HepG2 (cell line): ENCODE measurements at regions not wholly inside any gene's neighbourhood (a gene's known extent, or its start where the extent isn't known, plus 50 kb on each side); places are given as distances from the start of the nearest gene placed in this dataset.

Experiments used
- ATAC-seq: fragments of 200-7000 bp; cut with Tn5 transposase; 3 replicates; pipeline ENCODE4 v1.9.1; 2020; ENCODE audit warnings: mild to moderate bottlenecking, moderate library complexity
- BruUV-seq: library from RNA; stranded (reverse); fragments of 400-500 nt; replicated peaks from 2 replicates; lab custom pipeline; 2021; lab: Mats Ljungman, UMichigan
- CTCF ChIA-PET: fragments of 300-600 bp; formaldehyde crosslinking; extraction: SDS; loops from one replicate; lab custom pipeline; 2021; ENCODE audit warnings: low total read pairs, inconsistent platforms, low intra/inter-chr PET ratio; lab: Yijun Ruan, JAX
- POLR2A ChIA-PET: fragments of 350-600 bp; sonication (Branson Sonifier 250); formaldehyde crosslinking; loops from one replicate; lab custom pipeline; 2020; ENCODE audit warnings: antibody characterized with exemption, inconsistent platforms; lab: Yijun Ruan, JAX
- DNase-seq: peaks from one replicate; pipeline ENCODE4 v3.0.0-alpha.2; 2015; ENCODE audit warnings: low spot score
- FAIRE-seq: peaks from 3 replicates; lab custom pipeline; 2011; peaks lifted over from hg19 to GRCh38; lab: Jason Lieb, UNC
- H2AFZ ChIP-seq: one replicate; pipeline ENCODE4 v1.6.1; 2011; ENCODE audit warnings: low read length, inconsistent platforms
- H3K27ac ChIP-seq: fragments of 300-600 bp; 3 replicates; pipeline ENCODE4 v1.8.0; 2011; ENCODE audit warnings: mixed run types, mild to moderate bottlenecking, mixed read lengths, low read length, inconsistent platforms; ENCODE audit not compliant: insufficient read depth; ENCODE audit errors: extremely low read length
- H3K27me3 ChIP-seq, 2 experiments: fragments of 200-600 bp in 1 of 2; 2 replicates in 1 of 2; 3 replicates in 1 of 2; pipeline versions ENCODE4 v1.6.0 to v1.8.0; 2011; ENCODE audit warnings: low read length in 2 of 2, mild to moderate bottlenecking in 2 of 2, moderate library complexity in 2 of 2, inconsistent platforms in 1 of 2; ENCODE audit not compliant: insufficient read depth in 2 of 2, control insufficient read depth in 1 of 2
- H3K36me3 ChIP-seq, 2 experiments: fragments of 200-600 bp in 1 of 2; replicated peaks in 1 of 2; 2 replicates in 1 of 2; 3 replicates in 1 of 2; pipeline versions ENCODE4 v1.5.1 to v1.8.0; 2011; ENCODE audit warnings: low read length in 2 of 2, inconsistent platforms in 1 of 2; ENCODE audit not compliant: insufficient read depth in 2 of 2, control insufficient read depth in 1 of 2
- H3K4me1 ChIP-seq: 2 replicates; pipeline ENCODE4 v1.5.1; 2012; ENCODE audit warnings: low read length, inconsistent platforms; ENCODE audit not compliant: insufficient read depth
- H3K4me2 ChIP-seq: 2 replicates; pipeline ENCODE4 v1.6.0; 2011; ENCODE audit warnings: low read depth, low read length, inconsistent platforms
- H3K4me3 ChIP-seq, 3 experiments: fragments of 200-600 bp in 1 of 3; sonication (generic), shearing (Covaris generic) in 1 of 3; replicated peaks in 1 of 3; 2 replicates each; pipeline ENCODE4 v1.5.1; 2011 to 2016; ENCODE audit warnings: low read length in 3 of 3, inconsistent platforms in 2 of 3, low read depth in 2 of 3, mild to moderate bottlenecking in 2 of 3, control low read depth in 1 of 3, mixed read lengths in 1 of 3; ENCODE audit not compliant: insufficient read depth in 1 of 3
- H3K79me2 ChIP-seq: one replicate; pipeline ENCODE4 v1.6.1; 2011; ENCODE audit warnings: low read length, inconsistent platforms; ENCODE audit not compliant: insufficient read depth
- H3K9ac ChIP-seq: 2 replicates; pipeline ENCODE4 v1.6.0; 2011; ENCODE audit warnings: mild to moderate bottlenecking, low read depth, low read length, inconsistent platforms; ENCODE audit not compliant: insufficient read depth
- H3K9me3 ChIP-seq: 2 replicates; pipeline ENCODE4 v1.5.1; 2012; ENCODE audit warnings: mild to moderate bottlenecking, low read length
- H4K20me1 ChIP-seq: 2 replicates; pipeline ENCODE4 v1.6.0; 2011; ENCODE audit warnings: inconsistent platforms, mild to moderate bottlenecking, low read length, moderate library complexity; ENCODE audit not compliant: insufficient read depth
- CHCHD3 ChIP-seq: sonication (generic); formaldehyde crosslinking; IDR thresholded peaks from 2 replicates; pipeline ENCODE4 v1.8.0; 2022; ENCODE audit warnings: mild to moderate bottlenecking, missing genetic modification reagents, moderate library complexity
- DPF2 ChIP-seq: sonication (generic); formaldehyde crosslinking; IDR thresholded peaks from 2 replicates; pipeline ENCODE4 v1.4.0; 2020; ENCODE audit warnings: mild to moderate bottlenecking, low read depth, missing genetic modification reagents, borderline replicate concordance
- FOSL2 ChIP-seq: sonication (generic); formaldehyde crosslinking; IDR thresholded peaks from 2 replicates; pipeline ENCODE4 v1.4.0; 2020; ENCODE audit warnings: missing genetic modification reagents
- GFI1 ChIP-seq: sonication (generic); formaldehyde crosslinking; IDR thresholded peaks from 2 replicates; pipeline ENCODE4 v1.5.0; 2020; ENCODE audit warnings: missing genetic modification reagents, mild to moderate bottlenecking, borderline replicate concordance
- PAWR ChIP-seq: sonication (generic); formaldehyde crosslinking; IDR thresholded peaks from 2 replicates; pipeline ENCODE4 v1.4.0; 2020; ENCODE audit warnings: missing genetic modification reagents, mild to moderate bottlenecking, borderline replicate concordance
- PCBP2 ChIP-seq: fragments of 200-400 bp; formaldehyde crosslinking; optimal IDR thresholded peaks from 2 replicates; pipeline ENCODE3; 2018; ENCODE audit warnings: low read length, low read depth; ENCODE audit not compliant: poor library complexity, severe bottlenecking
- SMAD3 ChIP-seq: sonication (generic); formaldehyde crosslinking; IDR thresholded peaks from 2 replicates; pipeline ENCODE4 v1.4.0; 2020; ENCODE audit warnings: missing genetic modification reagents
- SMAD9 ChIP-seq: sonication (generic); formaldehyde crosslinking; IDR thresholded peaks from 2 replicates; pipeline ENCODE4 v1.5.1; 2020; ENCODE audit warnings: mild to moderate bottlenecking, missing genetic modification reagents
- SRSF1 ChIP-seq: fragments of 200-400 bp; formaldehyde crosslinking; optimal IDR thresholded peaks from 2 replicates; pipeline ENCODE3; 2017; ENCODE audit warnings: mild to moderate bottlenecking, low read depth, low read length, moderate library complexity
- TEAD3 ChIP-seq: optimal IDR thresholded peaks from 2 replicates; pipeline ENCODE3; 2016; ENCODE audit warnings: borderline replicate concordance
- WIZ ChIP-seq: sonication (generic); formaldehyde crosslinking; IDR thresholded peaks from 2 replicates; pipeline ENCODE4 v1.5.1; 2020; ENCODE audit warnings: mild to moderate bottlenecking, missing genetic modification reagents
- ZNF12 ChIP-seq: sonication (generic); formaldehyde crosslinking; IDR thresholded peaks from 2 replicates; pipeline ENCODE4 v1.5.0; 2020; ENCODE audit warnings: missing genetic modification reagents
- ZNF777 ChIP-seq: sonication (generic); formaldehyde crosslinking; IDR thresholded peaks from 2 replicates; pipeline ENCODE4 v1.4.0; 2020; ENCODE audit warnings: missing genetic modification reagents
- ZNF879 ChIP-seq: sonication (generic); formaldehyde crosslinking; IDR thresholded peaks from 2 replicates; pipeline ENCODE4 v1.8.1; 2023; ENCODE audit warnings: missing genetic modification reagents
- WGBS: methylation state at CpG from one replicate; pipeline ENCODE4 v1.1.6; 2017; ENCODE audit warnings: low lambda C conversion rate; 5-methylcytosine and 5-hydroxymethylcytosine counted together
- in situ Hi-C: cut with HindIII; loops from 2 replicates; pipeline ENCODE4 v1.10.0; 2017; ENCODE audit warnings: low pct_unique_long_range_greater_than_20kb; ENCODE audit not compliant: extremely low pct_ligation_motif_present
- intact Hi-C: fragments of 100-400 bp; cut with micrococcal nuclease; formaldehyde crosslinking; loops from one replicate; pipeline ENCODE4 v1.10.0; 2022; ENCODE audit not compliant: unreplicated experiment
- TF ChIP-seq, protein P1 (sequence below): sonication (generic); formaldehyde crosslinking; IDR thresholded peaks from 2 replicates; pipeline ENCODE4 v1.9.0; 2021; ENCODE audit warnings: missing genetic modification reagents, borderline replicate concordance
- TF ChIP-seq, protein P2 (sequence below): sonication (generic); formaldehyde crosslinking; conservative IDR thresholded peaks from 2 replicates; pipeline ENCODE4 v1.4.0; 2020; ENCODE audit warnings: missing genetic modification reagents
- TF ChIP-seq, protein P3 (sequence below): sonication (generic); formaldehyde crosslinking; IDR thresholded peaks from 2 replicates; pipeline ENCODE4 v1.9.0; 2021; ENCODE audit warnings: missing genetic modification reagents, mild to moderate bottlenecking, borderline replicate concordance
- TF ChIP-seq, protein P4 (sequence below): sonication (generic); formaldehyde crosslinking; IDR thresholded peaks from 2 replicates; pipeline ENCODE4 v1.4.0; 2020; ENCODE audit warnings: mild to moderate bottlenecking, missing genetic modification reagents, borderline replicate concordance
- TF ChIP-seq, protein P5 (sequence below): sonication (generic); formaldehyde crosslinking; IDR thresholded peaks from 2 replicates; pipeline ENCODE4 v1.8.1; 2023; ENCODE audit warnings: mild to moderate bottlenecking, missing genetic modification reagents, borderline replicate concordance

DNA sequence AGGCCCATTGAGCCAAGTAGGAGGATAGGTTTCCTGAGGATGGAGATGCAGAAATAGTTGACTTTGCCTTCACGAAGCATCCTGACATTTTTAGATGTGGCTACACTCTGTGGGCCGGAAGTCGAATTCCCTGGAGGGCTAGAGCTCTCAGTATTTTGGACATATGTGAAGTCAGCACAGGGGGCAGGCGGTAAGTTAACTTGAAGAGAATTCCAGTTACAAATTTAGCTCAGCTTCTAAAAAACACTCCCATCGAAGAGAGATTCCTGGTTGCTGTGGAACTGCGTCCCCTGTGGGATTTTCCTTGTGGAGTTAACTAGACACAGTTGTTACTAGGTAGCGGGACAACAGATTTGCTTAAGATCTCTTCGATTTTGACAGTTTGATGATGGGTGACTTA is 161.9 kb upstream of the RGMA start (continued):
- TF ChIP-seq, protein P1, sequence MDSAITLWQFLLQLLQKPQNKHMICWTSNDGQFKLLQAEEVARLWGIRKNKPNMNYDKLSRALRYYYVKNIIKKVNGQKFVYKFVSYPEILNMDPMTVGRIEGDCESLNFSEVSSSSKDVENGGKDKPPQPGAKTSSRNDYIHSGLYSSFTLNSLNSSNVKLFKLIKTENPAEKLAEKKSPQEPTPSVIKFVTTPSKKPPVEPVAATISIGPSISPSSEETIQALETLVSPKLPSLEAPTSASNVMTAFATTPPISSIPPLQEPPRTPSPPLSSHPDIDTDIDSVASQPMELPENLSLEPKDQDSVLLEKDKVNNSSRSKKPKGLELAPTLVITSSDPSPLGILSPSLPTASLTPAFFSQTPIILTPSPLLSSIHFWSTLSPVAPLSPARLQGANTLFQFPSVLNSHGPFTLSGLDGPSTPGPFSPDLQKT = no peak
- TF ChIP-seq SMAD3 (no peak), CHCHD3 (CRISPR knock-in tag) (no peak)
- TF ChIP-seq, protein P2, sequence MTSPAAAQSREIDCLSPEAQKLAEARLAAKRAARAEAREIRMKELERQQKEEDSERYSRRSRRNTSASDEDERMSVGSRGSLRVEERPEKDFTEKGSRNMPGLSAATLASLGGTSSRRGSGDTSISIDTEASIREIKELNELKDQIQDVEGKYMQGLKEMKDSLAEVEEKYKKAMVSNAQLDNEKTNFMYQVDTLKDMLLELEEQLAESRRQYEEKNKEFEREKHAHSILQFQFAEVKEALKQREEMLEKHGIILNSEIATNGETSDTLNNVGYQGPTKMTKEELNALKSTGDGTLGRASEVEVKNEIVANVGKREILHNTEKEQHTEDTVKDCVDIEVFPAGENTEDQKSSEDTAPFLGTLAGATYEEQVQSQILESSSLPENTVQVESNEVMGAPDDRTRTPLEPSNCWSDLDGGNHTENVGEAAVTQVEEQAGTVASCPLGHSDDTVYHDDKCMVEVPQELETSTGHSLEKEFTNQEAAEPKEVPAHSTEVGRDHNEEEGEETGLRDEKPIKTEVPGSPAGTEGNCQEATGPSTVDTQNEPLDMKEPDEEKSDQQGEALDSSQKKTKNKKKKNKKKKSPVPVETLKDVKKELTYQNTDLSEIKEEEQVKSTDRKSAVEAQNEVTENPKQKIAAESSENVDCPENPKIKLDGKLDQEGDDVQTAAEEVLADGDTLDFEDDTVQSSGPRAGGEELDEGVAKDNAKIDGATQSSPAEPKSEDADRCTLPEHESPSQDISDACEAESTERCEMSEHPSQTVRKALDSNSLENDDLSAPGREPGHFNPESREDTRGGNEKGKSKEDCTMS = no peak

DNA sequence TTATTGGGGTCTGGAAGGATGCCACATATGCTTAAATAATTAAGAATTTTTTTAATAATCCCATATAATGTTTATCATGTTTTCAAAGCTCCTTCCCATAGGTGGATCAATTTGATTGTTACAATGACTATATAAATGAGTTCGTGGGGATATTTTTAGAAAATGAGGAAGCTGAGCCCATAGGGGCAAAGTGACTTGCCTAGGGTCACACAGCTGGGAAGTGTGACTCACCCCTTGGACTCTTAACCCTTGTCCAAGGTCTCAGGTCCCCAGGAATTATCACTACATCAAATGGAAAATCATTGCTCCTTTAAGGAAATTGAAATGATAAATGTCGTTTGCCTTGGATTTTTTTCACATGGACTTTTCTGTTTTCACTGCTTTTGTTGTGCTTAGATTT is 161.2 kb upstream of the RGMA start:
- BruUV-seq = no TSS peak
- ChIA-PET CTCF (no interaction called here), POLR2A (no interaction called here)
- in situ Hi-C loops (no loop called here), intact Hi-C loops (no loop called here)
- no peak for FAIRE-seq
- no peak overlapping the region for H3K27ac ChIP-seq
- H3K27me3 ChIP-seq = peaks cover 4 to 70% of the 10 kb centered on the region in 2 experiments; a peak in 4 of 5 replicates
- no peaks in the 10 kb centered on the region for H3K36me3 ChIP-seq
- no peak overlapping the region for H3K4me3 ChIP-seq
- no peaks in the 10 kb centered on the region for H3K4me1 ChIP-seq
- H3K9ac ChIP-seq = no peak overlapping the region
- H3K79me2 ChIP-seq = no peaks in the 10 kb centered on the region
- WGBS = 0% methylated on average over 2 of the region's 2 CpGs
- no peaks in the 10 kb centered on the region for H3K9me3 ChIP-seq
- no peak overlapping the region for H2AFZ ChIP-seq
- H3K4me2 ChIP-seq = no peak overlapping the region
- DNase-seq = no peak
- H4K20me1 ChIP-seq = no peaks in the 10 kb centered on the region
- no peak for ATAC-seq
- TF ChIP-seq ZNF777 (CRISPR knock-in tag) (no peak), SMAD9 (CRISPR knock-in tag) (no peak), SRSF1 (no peak), GFI1 (CRISPR knock-in tag) (no peak), DPF2 (CRISPR knock-in tag) (no peak), ZNF879 (no peak), PCBP2 (no peak), FOSL2 (no peak), ZNF12 (no peak), TEAD3 (no peak), WIZ (CRISPR knock-in tag) (no peak), PAWR (CRISPR knock-in tag) (no peak)
- TF ChIP-seq, protein P3, sequence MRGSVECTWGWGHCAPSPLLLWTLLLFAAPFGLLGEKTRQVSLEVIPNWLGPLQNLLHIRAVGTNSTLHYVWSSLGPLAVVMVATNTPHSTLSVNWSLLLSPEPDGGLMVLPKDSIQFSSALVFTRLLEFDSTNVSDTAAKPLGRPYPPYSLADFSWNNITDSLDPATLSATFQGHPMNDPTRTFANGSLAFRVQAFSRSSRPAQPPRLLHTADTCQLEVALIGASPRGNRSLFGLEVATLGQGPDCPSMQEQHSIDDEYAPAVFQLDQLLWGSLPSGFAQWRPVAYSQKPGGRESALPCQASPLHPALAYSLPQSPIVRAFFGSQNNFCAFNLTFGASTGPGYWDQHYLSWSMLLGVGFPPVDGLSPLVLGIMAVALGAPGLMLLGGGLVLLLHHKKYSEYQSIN (CRISPR knock-in tag) = no peak
- TF ChIP-seq, protein P4, sequence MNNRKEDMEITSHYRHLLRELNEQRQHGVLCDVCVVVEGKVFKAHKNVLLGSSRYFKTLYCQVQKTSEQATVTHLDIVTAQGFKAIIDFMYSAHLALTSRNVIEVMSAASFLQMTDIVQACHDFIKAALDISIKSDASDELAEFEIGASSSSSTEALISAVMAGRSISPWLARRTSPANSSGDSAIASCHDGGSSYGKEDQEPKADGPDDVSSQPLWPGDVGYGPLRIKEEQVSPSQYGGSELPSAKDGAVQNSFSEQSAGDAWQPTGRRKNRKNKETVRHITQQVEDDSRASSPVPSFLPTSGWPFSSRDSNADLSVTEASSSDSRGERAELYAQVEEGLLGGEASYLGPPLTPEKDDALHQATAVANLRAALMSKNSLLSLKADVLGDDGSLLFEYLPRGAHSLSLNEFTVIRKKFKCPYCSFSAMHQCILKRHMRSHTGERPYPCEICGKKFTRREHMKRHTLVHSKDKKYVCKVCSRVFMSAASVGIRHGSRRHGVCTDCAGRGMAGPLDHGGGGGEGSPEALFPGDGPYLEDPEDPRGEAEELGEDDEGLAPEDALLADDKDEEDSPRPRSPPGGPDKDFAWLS = no peak
- TF ChIP-seq, protein P5, sequence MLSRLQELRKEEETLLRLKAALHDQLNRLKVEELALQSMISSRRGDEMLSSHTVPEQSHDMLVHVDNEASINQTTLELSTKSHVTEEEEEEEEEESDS (CRISPR knock-in tag) = no peak
